ENCODE measurements at regions not wholly inside any gene's neighbourhood (a gene's known extent, or its start where the extent isn't known, plus 50 kb on each side); places are given as distances from the start of the nearest gene placed in this dataset.

DNA sequence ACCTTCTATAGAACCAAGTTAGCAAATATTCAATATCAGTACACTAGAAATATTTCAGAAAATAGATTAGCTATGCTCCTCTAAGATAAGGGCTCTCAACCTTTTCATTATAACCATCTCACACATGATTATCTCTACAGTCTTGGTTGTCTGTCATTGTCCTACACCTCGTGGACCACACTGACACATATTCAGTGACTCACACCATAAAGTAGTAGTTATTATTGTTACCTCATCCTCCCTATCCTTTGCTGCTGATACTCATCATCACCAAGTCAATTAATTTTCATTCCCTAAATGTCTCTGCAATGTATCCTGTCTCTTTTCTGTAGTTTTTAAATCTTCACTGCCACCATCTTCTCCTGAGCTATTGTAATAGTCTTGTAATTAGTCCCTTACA is 1309.2 kb upstream of the C9orf72 start:
- H3K27ac ChIP-seq (ENCODE audit: extremely low read depth, low read depth, low read length), result no peak overlapping the region
- intact Hi-C loops (cut with micrococcal nuclease) (no loop called here), in situ Hi-C loops (cut with MboI) (no loop called here)
- H4K20me1 ChIP-seq (replicated peaks; ENCODE audit: control insufficient read depth, insufficient read depth, low read length), result no peaks in the 10 kb centered on the region
- H3K4me3 ChIP-seq, result no peak overlapping the region
- ATAC-seq, result no peak
- no CpG with 5 or more reads among the region's 1 CpG for WGBS (ENCODE audit: insufficient coverage, low coverage, missing lambda C conversion rate)
- no TSS peak for BruUV-seq (replicated peaks)
- H3K9me3 ChIP-seq (replicated peaks; ENCODE audit: control insufficient read depth, insufficient read depth, low read depth, low read length), result no peaks in the 10 kb centered on the region
- H2AFZ ChIP-seq (ENCODE audit: low read depth, low read length), result no peak overlapping the region
- no peaks in the 10 kb centered on the region for H3K79me2 ChIP-seq (ENCODE audit: control insufficient read depth, insufficient read depth, low read length)
- no peaks in the 10 kb centered on the region for H3K9me1 ChIP-seq (ENCODE audit: control insufficient read depth, insufficient read depth, low read length)
- TF ChIP-seq GTF2E2 (tag; IDR thresholded peaks at IDR 0.05) (no peak), ZKSCAN3 (CRISPR knock-in tag; IDR thresholded peaks at IDR 0.05) (no peak), SMAD1 (IDR thresholded peaks at IDR 0.05; ENCODE audit: low read depth, low read length, partially characterized antibody) (no peak), SMARCC2 (IDR thresholded peaks at IDR 0.05; ENCODE audit: low read depth) (no peak), KLF10 (CRISPR knock-in tag; IDR thresholded peaks at IDR 0.05) (no peak), CEBPB (tag; IDR thresholded peaks at IDR 0.05) (no peak), MYC (IDR thresholded peaks at IDR 0.05; ENCODE audit: low read depth, low read length) (no peak), MYC (CRISPR knock-in tag; IDR thresholded peaks at IDR 0.05; ENCODE audit: borderline replicate concordance, low read depth) (no peak)
- no peak for FAIRE-seq
- H3K9ac ChIP-seq (ENCODE audit: insufficient read depth in 1 of 2, low read depth in 2 of 2, low read length in 2 of 2), result no peak overlapping the region
- no peak overlapping the region for H3K4me2 ChIP-seq (ENCODE audit: insufficient read depth, low read length)
- ChIA-PET POLR2A (no interaction called here), CTCF (ENCODE audit: low intra/inter-chr PET ratio) (no interaction called here)
- no peaks in the 10 kb centered on the region for H3K4me1 ChIP-seq (replicated peaks in 1 of 2; ENCODE audit: control insufficient read depth in 2 of 2, insufficient read depth in 2 of 2, low read length in 2 of 2)
- no peak for DNase-seq (ENCODE audit: extremely low read depth in 1 of 4, low spot score in 3 of 4)
- no peaks in the 10 kb centered on the region for H3K36me3 ChIP-seq (ENCODE audit: control insufficient read depth, insufficient read depth, low read length)
- no peaks in the 10 kb centered on the region for H3K27me3 ChIP-seq (ENCODE audit: control insufficient read depth in 2 of 2, insufficient read depth in 2 of 2, low read length in 2 of 2)

DNA sequence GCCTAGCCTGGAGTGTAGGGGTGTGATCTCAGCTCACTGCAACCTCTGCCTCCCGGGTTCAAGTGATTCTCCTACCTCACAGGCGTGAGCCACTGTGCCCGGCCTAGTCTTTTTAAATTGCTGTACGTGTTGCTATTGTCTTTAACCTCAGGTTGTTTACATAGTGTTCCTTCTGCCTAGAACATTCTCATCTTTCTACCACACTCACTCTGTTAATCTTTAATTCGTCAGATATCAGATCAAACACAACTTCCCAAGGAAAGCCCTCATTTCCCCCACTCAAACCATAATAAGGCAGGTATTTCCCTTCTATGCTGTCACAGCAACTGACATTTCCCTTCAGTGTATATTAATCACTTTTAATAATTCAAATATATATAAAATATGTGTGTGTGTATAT is 1310.0 kb upstream of the C9orf72 start:
- no peaks in the 10 kb centered on the region for H3K4me1 ChIP-seq (replicated peaks in 1 of 2; ENCODE audit: control insufficient read depth in 2 of 2, insufficient read depth in 2 of 2, low read length in 2 of 2)
- no peaks in the 10 kb centered on the region for H3K9me1 ChIP-seq (ENCODE audit: control insufficient read depth, insufficient read depth, low read length)
- no peak overlapping the region for H3K4me3 ChIP-seq
- intact Hi-C loops (cut with micrococcal nuclease) (no loop called here), in situ Hi-C loops (cut with MboI) (no loop called here)
- H3K9ac ChIP-seq (ENCODE audit: insufficient read depth in 1 of 2, low read depth in 2 of 2, low read length in 2 of 2), result no peak overlapping the region
- TF ChIP-seq, protein P1, sequence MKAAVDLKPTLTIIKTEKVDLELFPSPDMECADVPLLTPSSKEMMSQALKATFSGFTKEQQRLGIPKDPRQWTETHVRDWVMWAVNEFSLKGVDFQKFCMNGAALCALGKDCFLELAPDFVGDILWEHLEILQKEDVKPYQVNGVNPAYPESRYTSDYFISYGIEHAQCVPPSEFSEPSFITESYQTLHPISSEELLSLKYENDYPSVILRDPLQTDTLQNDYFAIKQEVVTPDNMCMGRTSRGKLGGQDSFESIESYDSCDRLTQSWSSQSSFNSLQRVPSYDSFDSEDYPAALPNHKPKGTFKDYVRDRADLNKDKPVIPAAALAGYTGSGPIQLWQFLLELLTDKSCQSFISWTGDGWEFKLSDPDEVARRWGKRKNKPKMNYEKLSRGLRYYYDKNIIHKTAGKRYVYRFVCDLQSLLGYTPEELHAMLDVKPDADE (conservative IDR thresholded peaks at IDR 0.05; ENCODE audit: control insufficient read depth, low read depth, low read length), result no peak
- TF ChIP-seq FOXA3 (CRISPR knock-in tag; conservative IDR thresholded peaks at IDR 0.05 in 1 of 2, IDR thresholded peaks at IDR 0.05 in 1 of 2), result no peak
- TF ChIP-seq, protein P2, sequence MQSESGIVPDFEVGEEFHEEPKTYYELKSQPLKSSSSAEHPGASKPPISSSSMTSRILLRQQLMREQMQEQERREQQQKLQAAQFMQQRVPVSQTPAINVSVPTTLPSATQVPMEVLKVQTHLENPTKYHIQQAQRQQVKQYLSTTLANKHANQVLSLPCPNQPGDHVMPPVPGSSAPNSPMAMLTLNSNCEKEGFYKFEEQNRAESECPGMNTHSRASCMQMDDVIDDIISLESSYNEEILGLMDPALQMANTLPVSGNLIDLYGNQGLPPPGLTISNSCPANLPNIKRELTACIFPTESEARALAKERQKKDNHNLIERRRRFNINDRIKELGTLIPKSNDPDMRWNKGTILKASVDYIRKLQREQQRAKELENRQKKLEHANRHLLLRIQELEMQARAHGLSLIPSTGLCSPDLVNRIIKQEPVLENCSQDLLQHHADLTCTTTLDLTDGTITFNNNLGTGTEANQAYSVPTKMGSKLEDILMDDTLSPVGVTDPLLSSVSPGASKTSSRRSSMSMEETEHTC (IDR thresholded peaks at IDR 0.05), result no peak
- TF ChIP-seq GABPA (tag; conservative IDR thresholded peaks at IDR 0.05; ENCODE audit: low read depth), result no peak
- TF ChIP-seq BCOR (IDR thresholded peaks at IDR 0.05), result no peak
- H3K79me2 ChIP-seq (ENCODE audit: control insufficient read depth, insufficient read depth, low read length), result no peaks in the 10 kb centered on the region
- BruUV-seq (replicated peaks), result no TSS peak
- no peaks in the 10 kb centered on the region for H4K20me1 ChIP-seq (replicated peaks; ENCODE audit: control insufficient read depth, insufficient read depth, low read length)
- FAIRE-seq (no peak), DNase-seq (ENCODE audit: extremely low read depth in 1 of 4, low spot score in 3 of 4) (no peak), ATAC-seq (no peak)
- ChIA-PET CTCF (ENCODE audit: low intra/inter-chr PET ratio) (no interaction called here), POLR2A (no interaction called here)
- no peak overlapping the region for H3K27ac ChIP-seq (ENCODE audit: extremely low read depth, low read depth, low read length)
- no CpG with 5 or more reads among the region's 5 CpGs for WGBS (ENCODE audit: insufficient coverage, low coverage, missing lambda C conversion rate)
- H3K9me3 ChIP-seq (replicated peaks; ENCODE audit: control insufficient read depth, insufficient read depth, low read depth, low read length), result no peaks in the 10 kb centered on the region
- no peak overlapping the region for H2AFZ ChIP-seq (ENCODE audit: low read depth, low read length)
- H3K27me3 ChIP-seq (ENCODE audit: control insufficient read depth in 2 of 2, insufficient read depth in 2 of 2, low read length in 2 of 2), result no peaks in the 10 kb centered on the region
- no peak overlapping the region for H3K4me2 ChIP-seq (ENCODE audit: insufficient read depth, low read length)
- H3K36me3 ChIP-seq (ENCODE audit: control insufficient read depth, insufficient read depth, low read length), result no peaks in the 10 kb centered on the region

Data from K562 (cell line).